SK-N-MC (cell line): ENCODE measurements at regions not wholly inside any gene's neighbourhood (a gene's known extent, or its start where the extent isn't known, plus 50 kb on each side); places are given as distances from the start of the nearest gene placed in this dataset.

Experiments used
- EZH2 ChIP-seq: fragments of 200-600 bp; sonication (generic); IDR thresholded peaks from one replicate; pipeline ENCODE4 v1.6.1; 2017; ENCODE audit warnings: antibody characterized with exemption
- POLR2AphosphoS5 ChIP-seq: IDR thresholded peaks from 2 replicates; pipeline ENCODE4 v1.6.1; 2012; ENCODE audit warnings: mild to moderate bottlenecking, low read depth, low read length, borderline replicate concordance

DNA sequence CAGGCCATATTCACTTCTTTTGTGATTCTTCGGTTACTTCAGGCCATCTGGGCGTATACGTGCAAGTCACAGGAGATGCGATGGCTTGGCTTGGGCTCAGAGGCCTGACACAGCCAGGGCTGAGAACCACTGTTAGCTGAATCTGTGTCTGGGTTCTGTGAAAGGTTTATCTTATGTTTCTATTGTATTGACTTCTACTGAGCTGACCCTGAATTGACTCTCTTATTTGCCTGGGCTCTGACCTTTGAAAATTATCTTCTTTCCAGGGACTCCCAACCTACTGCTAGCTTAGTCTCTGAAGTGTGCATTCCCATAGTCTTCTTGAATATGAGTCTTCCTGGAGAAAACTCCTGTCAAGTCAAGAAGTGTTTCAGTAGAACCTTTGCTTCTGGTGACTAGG, 226.4 kb upstream of the SOX4 start:
- TF ChIP-seq EZH2 (no peak), POLR2AphosphoS5 (no peak)
